ENCODE measurements at regions not wholly inside any gene's neighbourhood (a gene's known extent, or its start where the extent isn't known, plus 50 kb on each side); places are given as distances from the start of the nearest gene placed in this dataset.
"Not testable (repeated sequence)": the region's sequence is repeated elsewhere in the genome, so short reads cannot be mapped to it uniquely, and the experiment has no call there.

DNA sequence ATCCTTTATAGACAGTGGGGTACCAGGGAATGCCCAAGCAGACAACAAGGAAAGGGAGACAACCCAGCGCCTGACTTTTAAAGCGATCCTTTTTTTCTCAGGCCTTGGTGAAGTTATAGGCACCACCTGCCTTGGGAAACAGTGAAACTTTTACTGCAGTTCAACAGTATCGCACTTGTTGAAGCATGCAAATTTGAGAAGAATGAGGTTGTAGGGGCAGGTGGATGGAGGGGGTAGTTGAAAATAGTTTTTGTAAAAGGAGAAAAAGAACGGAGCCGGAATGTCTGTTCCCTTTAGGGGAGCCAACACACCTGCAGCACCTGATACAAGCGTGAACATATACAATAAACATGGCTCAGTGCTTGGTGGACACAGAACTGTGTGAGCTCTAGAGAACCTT lies 190.2 kb upstream of the NR3C1 start (continued):
- TF ChIP-seq, protein P1, sequence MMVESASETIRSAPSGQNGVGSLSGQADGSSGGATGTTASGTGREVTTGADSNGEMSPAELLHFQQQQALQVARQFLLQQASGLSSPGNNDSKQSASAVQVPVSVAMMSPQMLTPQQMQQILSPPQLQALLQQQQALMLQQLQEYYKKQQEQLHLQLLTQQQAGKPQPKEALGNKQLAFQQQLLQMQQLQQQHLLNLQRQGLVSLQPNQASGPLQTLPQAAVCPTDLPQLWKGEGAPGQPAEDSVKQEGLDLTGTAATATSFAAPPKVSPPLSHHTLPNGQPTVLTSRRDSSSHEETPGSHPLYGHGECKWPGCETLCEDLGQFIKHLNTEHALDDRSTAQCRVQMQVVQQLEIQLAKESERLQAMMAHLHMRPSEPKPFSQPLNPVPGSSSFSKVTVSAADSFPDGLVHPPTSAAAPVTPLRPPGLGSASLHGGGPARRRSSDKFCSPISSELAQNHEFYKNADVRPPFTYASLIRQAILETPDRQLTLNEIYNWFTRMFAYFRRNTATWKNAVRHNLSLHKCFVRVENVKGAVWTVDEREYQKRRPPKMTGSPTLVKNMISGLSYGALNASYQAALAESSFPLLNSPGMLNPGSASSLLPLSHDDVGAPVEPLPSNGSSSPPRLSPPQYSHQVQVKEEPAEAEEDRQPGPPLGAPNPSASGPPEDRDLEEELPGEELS (CRISPR knock-in tag; IDR thresholded peaks at IDR 0.05), result no peak
- TF ChIP-seq, protein P2, sequence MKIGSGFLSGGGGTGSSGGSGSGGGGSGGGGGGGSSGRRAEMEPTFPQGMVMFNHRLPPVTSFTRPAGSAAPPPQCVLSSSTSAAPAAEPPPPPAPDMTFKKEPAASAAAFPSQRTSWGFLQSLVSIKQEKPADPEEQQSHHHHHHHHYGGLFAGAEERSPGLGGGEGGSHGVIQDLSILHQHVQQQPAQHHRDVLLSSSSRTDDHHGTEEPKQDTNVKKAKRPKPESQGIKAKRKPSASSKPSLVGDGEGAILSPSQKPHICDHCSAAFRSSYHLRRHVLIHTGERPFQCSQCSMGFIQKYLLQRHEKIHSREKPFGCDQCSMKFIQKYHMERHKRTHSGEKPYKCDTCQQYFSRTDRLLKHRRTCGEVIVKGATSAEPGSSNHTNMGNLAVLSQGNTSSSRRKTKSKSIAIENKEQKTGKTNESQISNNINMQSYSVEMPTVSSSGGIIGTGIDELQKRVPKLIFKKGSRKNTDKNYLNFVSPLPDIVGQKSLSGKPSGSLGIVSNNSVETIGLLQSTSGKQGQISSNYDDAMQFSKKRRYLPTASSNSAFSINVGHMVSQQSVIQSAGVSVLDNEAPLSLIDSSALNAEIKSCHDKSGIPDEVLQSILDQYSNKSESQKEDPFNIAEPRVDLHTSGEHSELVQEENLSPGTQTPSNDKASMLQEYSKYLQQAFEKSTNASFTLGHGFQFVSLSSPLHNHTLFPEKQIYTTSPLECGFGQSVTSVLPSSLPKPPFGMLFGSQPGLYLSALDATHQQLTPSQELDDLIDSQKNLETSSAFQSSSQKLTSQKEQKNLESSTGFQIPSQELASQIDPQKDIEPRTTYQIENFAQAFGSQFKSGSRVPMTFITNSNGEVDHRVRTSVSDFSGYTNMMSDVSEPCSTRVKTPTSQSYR (CRISPR knock-in tag; IDR thresholded peaks at IDR 0.05), result no peak
- TF ChIP-seq ZBTB21 (CRISPR knock-in tag; IDR thresholded peaks at IDR 0.05; ENCODE audit: borderline replicate concordance) (no peak), HMGA2 (CRISPR knock-in tag; IDR thresholded peaks at IDR 0.05) (no peak), ZNF232 (CRISPR knock-in tag; IDR thresholded peaks at IDR 0.05) (no peak), SOX15 (CRISPR knock-in tag; IDR thresholded peaks at IDR 0.05) (no peak), CREB1 (CRISPR knock-in tag; IDR thresholded peaks at IDR 0.05) (no peak), ESRRA (CRISPR knock-in tag; IDR thresholded peaks at IDR 0.05; ENCODE audit: borderline replicate concordance) (no peak)

DNA sequence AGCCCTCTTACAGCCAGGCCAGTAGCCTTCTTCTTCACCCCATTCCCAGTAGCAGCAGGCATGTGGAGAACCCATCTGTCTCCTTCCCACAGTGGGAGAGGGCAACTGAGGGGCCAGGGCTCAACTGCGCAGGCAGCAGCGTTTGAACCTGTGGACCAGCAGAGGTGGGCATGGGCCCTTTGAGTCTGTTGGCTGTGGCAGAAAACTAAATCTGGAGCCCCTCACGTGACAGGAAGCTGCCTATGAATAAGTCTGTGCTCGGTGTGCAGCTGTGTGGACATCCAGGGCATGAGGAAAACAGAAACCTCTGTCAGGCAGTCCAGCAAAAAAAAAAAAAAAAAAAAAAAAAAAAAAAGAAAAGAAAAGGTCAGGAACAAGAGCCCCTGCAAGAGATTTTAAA lies 189.2 kb upstream of the NR3C1 start:
- no peak for TF ChIP-seq NR1H2 (CRISPR knock-in tag; IDR thresholded peaks at IDR 0.05)
- TF ChIP-seq ZNF396 (CRISPR knock-in tag; IDR thresholded peaks at IDR 0.05; ENCODE audit: borderline replicate concordance), result no peak

DNA sequence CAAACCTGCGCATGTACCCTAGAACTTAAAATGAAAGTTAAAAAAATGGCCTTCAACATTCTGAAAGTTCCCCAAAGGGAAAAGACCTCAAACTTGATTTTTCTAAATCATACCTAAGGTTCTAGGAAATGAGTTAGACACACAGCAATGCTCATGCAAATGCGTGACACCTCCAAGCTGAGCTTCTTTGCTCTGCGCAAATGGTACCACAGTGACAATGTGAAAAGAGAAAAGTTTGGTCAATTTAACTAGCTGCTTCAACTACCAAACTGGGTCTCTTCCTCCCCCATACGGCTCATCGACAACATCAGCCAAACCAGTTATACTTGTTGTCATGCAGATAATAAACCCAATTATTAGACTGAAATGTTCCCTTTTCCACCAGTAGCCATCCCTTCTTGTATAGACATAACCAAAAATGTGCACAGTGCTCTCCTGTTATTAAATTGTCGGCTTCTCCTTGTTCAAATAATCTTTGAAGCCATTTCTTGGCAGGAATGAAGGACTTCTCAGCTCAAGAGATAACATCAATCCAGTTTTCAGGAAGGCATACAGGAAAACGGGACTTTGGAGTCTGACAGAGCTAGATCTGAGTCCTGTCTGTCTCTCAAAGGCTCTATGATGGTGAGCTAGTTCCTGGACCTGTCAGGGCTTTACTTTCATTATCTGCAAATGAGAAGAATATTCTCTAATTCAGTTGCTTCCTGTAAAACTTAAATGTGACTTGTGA lies 185.6 kb upstream of the NR3C1 start:
- no peak for ATAC-seq
- no peak for DNase-seq (ENCODE audit: low spot score)
- H3K36me3 Mint-ChIP-seq, result no peaks in the 10 kb centered on the region
- ChIA-PET CTCF (no interaction called here), POLR2A (no interaction called here)
- no peaks in the 10 kb centered on the region for H3K9me3 Mint-ChIP-seq
- no peak overlapping the region for H3K4me3 Mint-ChIP-seq
- H3K27me3 Mint-ChIP-seq (ENCODE audit: low read depth), result no peaks in the 10 kb centered on the region
- peaks cover 7% of the 10 kb centered on the region for H3K4me1 Mint-ChIP-seq
- TF ChIP-seq TEAD4 (CRISPR knock-in tag; IDR thresholded peaks at IDR 0.05) (no peak), IRF2 (CRISPR knock-in tag; IDR thresholded peaks at IDR 0.05; ENCODE audit: borderline replicate concordance, low read depth) (no peak), GRHL2 (CRISPR knock-in tag; IDR thresholded peaks at IDR 0.05; ENCODE audit: insufficient replicate concordance, severe bottlenecking) (no peak)
- H3K27ac Mint-ChIP-seq, result no peak overlapping the region

More for the DNA sequence above, 189.2 kb upstream of the NR3C1 start:
- no peak for DNase-seq (ENCODE audit: low spot score)
- no peak overlapping the region for H3K4me3 Mint-ChIP-seq
- no peaks in the 10 kb centered on the region for H3K36me3 Mint-ChIP-seq
- ChIA-PET CTCF (no interaction called here), POLR2A (no interaction called here)
- peaks cover 20% of the 10 kb centered on the region for H3K4me1 Mint-ChIP-seq
- ATAC-seq, result no peak
- no peak overlapping the region for H3K27ac Mint-ChIP-seq
- H3K9me3 Mint-ChIP-seq, result peaks cover 3% of the 10 kb centered on the region
- no peaks in the 10 kb centered on the region for H3K27me3 Mint-ChIP-seq (ENCODE audit: low read depth)

DNA sequence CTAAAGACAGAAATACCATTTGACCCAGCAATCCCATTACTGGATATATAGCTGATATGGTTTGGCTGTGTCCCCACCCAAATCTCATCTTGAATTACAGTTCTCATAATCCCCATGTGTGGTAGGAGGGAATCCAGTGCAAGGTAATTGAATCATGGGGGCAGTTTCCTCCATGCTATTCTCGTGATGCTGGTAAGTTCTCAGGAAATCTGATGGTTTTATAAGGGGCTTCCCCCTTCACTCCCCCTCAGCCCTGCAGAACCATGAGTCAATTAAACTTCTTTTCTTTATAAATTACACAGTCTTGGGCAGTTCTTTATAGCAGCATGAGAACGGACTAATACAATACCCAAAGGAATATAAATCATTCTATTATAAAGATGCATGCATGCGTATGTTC lies 184.6 kb upstream of the NR3C1 start:
- H3K9me3 Mint-ChIP-seq; H3K36me3 Mint-ChIP-seq; DNase-seq (ENCODE audit: low spot score); POLR2A ChIA-PET; H3K27me3 Mint-ChIP-seq (ENCODE audit: low read depth); ATAC-seq; H3K27ac Mint-ChIP-seq; H3K4me1 Mint-ChIP-seq; CTCF ChIA-PET; H3K4me3 Mint-ChIP-seq: not testable (repeated sequence)
